ENCODE measurements at regions not wholly inside any gene's neighbourhood (a gene's known extent, or its start where the extent isn't known, plus 50 kb on each side); places are given as distances from the start of the nearest gene placed in this dataset.
"Not testable (repeated sequence)": the region's sequence is repeated elsewhere in the genome, so short reads cannot be mapped to it uniquely, and the experiment has no call there.

DNA sequence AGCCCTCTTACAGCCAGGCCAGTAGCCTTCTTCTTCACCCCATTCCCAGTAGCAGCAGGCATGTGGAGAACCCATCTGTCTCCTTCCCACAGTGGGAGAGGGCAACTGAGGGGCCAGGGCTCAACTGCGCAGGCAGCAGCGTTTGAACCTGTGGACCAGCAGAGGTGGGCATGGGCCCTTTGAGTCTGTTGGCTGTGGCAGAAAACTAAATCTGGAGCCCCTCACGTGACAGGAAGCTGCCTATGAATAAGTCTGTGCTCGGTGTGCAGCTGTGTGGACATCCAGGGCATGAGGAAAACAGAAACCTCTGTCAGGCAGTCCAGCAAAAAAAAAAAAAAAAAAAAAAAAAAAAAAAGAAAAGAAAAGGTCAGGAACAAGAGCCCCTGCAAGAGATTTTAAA is 189.2 kb upstream of the NR3C1 start:
- intact Hi-C loops (cut with DNase I), result no loop called here
- no peak for DNase-seq
- no peaks in the 10 kb centered on the region for H3K36me3 ChIP-seq
- H3K9me3 ChIP-seq, result no peaks in the 10 kb centered on the region
- no peak overlapping the region for H3K4me3 ChIP-seq
- H3K27me3 ChIP-seq, result no peaks in the 10 kb centered on the region
- no peak for TF ChIP-seq POLR2A (IDR thresholded peaks at IDR 0.05)
- TF ChIP-seq EP300 (IDR thresholded peaks at IDR 0.05), result no peak
- TF ChIP-seq, protein P1, sequence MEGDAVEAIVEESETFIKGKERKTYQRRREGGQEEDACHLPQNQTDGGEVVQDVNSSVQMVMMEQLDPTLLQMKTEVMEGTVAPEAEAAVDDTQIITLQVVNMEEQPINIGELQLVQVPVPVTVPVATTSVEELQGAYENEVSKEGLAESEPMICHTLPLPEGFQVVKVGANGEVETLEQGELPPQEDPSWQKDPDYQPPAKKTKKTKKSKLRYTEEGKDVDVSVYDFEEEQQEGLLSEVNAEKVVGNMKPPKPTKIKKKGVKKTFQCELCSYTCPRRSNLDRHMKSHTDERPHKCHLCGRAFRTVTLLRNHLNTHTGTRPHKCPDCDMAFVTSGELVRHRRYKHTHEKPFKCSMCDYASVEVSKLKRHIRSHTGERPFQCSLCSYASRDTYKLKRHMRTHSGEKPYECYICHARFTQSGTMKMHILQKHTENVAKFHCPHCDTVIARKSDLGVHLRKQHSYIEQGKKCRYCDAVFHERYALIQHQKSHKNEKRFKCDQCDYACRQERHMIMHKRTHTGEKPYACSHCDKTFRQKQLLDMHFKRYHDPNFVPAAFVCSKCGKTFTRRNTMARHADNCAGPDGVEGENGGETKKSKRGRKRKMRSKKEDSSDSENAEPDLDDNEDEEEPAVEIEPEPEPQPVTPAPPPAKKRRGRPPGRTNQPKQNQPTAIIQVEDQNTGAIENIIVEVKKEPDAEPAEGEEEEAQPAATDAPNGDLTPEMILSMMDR (IDR thresholded peaks at IDR 0.05), result no peak
- 50 to 80% methylated on average over 4 of the region's 4 CpGs for WGBS, 2 donors
- no peak overlapping the region for H3K27ac ChIP-seq
- peaks cover 0 to 3% (median 0%) of the 10 kb centered on the region in 4 donors for H3K4me1 ChIP-seq

- DNase-seq, result no peak
- no peaks in the 10 kb centered on the region for H3K27me3 ChIP-seq
- H3K27ac ChIP-seq, result no peak overlapping the region
- intact Hi-C loops (cut with DNase I), result no loop called here
- no peak overlapping the region for H3K4me3 ChIP-seq
- H3K9me3 ChIP-seq, result no peaks in the 10 kb centered on the region
- H3K36me3 ChIP-seq, result no peaks in the 10 kb centered on the region
- WGBS, 2 donors, result 62 to 81% methylated on average over 7 of the region's 7 CpGs
- TF ChIP-seq, protein P1 (IDR thresholded peaks at IDR 0.05), result no peak
- no peaks in the 10 kb centered on the region for H3K4me1 ChIP-seq
Measured at GRCh38 chr5:143588933-143589662, 185.6 kb upstream of the NR3C1 start.

DNA sequence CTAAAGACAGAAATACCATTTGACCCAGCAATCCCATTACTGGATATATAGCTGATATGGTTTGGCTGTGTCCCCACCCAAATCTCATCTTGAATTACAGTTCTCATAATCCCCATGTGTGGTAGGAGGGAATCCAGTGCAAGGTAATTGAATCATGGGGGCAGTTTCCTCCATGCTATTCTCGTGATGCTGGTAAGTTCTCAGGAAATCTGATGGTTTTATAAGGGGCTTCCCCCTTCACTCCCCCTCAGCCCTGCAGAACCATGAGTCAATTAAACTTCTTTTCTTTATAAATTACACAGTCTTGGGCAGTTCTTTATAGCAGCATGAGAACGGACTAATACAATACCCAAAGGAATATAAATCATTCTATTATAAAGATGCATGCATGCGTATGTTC is 184.6 kb upstream of the NR3C1 start:
- H3K27ac ChIP-seq; H3K36me3 ChIP-seq; H3K4me3 ChIP-seq; DNase-seq; H3K27me3 ChIP-seq; H3K4me1 ChIP-seq; intact Hi-C loops (cut with DNase I); H3K9me3 ChIP-seq: not testable (repeated sequence)
- 81 to 82% methylated on average over 3 of the region's 3 CpGs for WGBS, 2 donors

DNA sequence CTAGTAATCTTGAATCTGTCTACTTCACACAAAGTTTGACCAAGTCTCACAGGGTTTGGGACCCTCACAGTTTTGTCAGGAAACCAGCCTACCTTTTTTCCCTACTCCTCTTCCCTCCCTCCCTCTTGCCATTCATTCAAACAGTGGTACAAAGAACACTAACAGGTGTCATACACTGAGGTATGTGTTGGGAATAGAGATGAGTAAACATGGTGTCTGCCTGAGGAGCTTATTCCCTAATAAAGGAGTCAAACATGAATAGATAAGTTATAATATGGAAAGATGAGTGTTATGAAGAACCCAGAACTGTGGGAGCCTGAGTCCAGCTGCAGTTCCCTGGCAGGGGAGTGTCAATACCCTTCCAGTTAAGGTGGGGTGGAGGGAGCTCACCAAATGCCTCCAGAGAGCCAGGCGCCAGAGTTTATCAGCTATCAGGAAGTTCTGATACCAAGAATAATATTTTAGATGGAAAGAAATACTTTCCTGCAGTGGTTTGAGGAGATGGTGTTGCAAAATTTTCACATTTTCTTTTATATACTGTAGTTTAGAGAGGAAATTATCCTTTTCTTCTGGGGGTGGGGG is 183.4 kb upstream of the NR3C1 start:
- TF ChIP-seq POLR2A (IDR thresholded peaks at IDR 0.05) (no peak), POLR2AphosphoS5 (IDR thresholded peaks at IDR 0.05) (no peak), EP300 (IDR thresholded peaks at IDR 0.05) (no peak)
- TF ChIP-seq, protein P1 (IDR thresholded peaks at IDR 0.05), result no peak

DNA sequence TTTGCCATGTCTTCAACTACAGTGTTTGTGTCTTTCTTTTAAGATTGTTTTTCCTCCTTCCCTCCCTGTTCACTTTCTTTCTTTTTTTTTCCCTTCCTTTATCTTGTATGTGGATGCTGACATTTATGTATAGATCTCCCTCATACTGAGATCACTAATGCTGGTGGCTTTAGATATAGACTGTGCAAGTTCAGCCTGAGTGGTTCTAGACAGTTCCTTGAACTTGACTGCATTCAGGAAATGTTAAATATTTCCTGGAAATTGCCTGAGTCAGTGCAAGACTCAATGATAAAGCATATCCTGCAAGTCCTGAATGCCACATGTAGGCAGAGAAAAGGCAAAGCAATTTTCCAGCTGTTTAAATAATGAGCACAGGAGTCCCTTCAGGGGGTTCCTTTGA is 182.5 kb upstream of the NR3C1 start:
- no peak for TF ChIP-seq POLR2A (IDR thresholded peaks at IDR 0.05)
- TF ChIP-seq, protein P1 (IDR thresholded peaks at IDR 0.05), result no peak
- no peak for TF ChIP-seq EP300 (IDR thresholded peaks at IDR 0.05)
- no peak for TF ChIP-seq POLR2AphosphoS5 (IDR thresholded peaks at IDR 0.05)
- intact Hi-C loops (cut with DNase I), result no loop called here
- no peak overlapping the region for H3K27ac ChIP-seq
- no peak overlapping the region for H3K4me3 ChIP-seq
- H3K4me1 ChIP-seq, result no peaks in the 10 kb centered on the region
- H3K27me3 ChIP-seq, result no peaks in the 10 kb centered on the region
- H3K9me3 ChIP-seq, result no peaks in the 10 kb centered on the region
- H3K36me3 ChIP-seq, result no peaks in the 10 kb centered on the region
- DNase-seq, result no peak

More for the DNA sequence above, 183.4 kb upstream of the NR3C1 start:
- H3K9me3 ChIP-seq, result no peaks in the 10 kb centered on the region
- no peak overlapping the region for H3K4me3 ChIP-seq
- intact Hi-C loops (cut with DNase I), result no loop called here
- H3K27ac ChIP-seq, result no peak overlapping the region
- H3K27me3 ChIP-seq, result no peaks in the 10 kb centered on the region
- no peaks in the 10 kb centered on the region for H3K4me1 ChIP-seq
- no peak for DNase-seq
- WGBS, 2 donors, result 95% methylated on average over 1 of the region's 1 CpG
- no peaks in the 10 kb centered on the region for H3K36me3 ChIP-seq

Measured in sigmoid colon (tissue), 6 donors.